ENCODE measurements at regions not wholly inside any gene's neighbourhood (a gene's known extent, or its start where the extent isn't known, plus 50 kb on each side); places are given as distances from the start of the nearest gene placed in this dataset.

DNA sequence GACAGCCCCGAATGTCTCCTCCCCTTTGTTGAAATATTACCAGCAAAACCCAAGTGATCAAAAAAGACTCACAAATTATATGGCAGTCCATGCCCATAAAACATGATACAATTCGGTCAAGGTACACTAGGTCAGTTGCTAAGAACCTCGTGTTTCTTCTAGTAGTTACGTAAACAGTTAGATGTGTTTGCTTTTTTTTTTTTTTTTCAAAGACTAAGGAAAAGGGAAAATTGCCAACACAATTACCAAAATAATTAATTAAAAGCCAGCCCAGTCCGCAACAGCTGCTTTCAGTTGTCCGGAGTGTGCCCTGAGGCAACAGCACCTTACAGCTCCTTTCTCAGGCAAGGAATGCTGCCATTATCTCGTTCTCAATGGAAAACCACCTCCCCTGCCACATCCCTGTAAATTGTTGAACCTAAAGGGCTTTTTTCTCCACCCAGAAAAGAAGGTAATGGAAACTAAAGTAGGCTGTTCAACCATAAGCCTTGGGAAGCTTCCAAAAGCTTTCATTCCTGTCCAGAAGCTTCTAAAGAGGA, 129.2 kb upstream of the TSC22D2 start:
- no peaks in the 10 kb centered on the region for H3K27me3 ChIP-seq (replicated peaks in 1 of 2; ENCODE audit: control insufficient read depth in 2 of 2, insufficient read depth in 2 of 2, low read length in 1 of 2)
- intact Hi-C loops (cut with micrococcal nuclease; ENCODE audit: unreplicated experiment): no loop called here
- WGBS (ENCODE audit: insufficient coverage, insufficient replicate concordance, low lambda C conversion rate, missing lambda C conversion rate): 44% methylated on average over 7 of the region's 7 CpGs
- in situ Hi-C loops (cut with MboI): no loop called here
- DNase-seq (ENCODE audit: low read depth, low spot score): no peak
- no peak overlapping the region for H3K4me3 ChIP-seq
- no peak for FAIRE-seq
- H3K36me3 ChIP-seq (ENCODE audit: control insufficient read depth in 2 of 2, insufficient read depth in 2 of 2, low read length in 1 of 2): no peaks in the 10 kb centered on the region
- RAD21 ChIA-PET (ENCODE audit: unreplicated experiment): no interaction called here
- no peaks in the 10 kb centered on the region for H4K20me1 ChIP-seq (ENCODE audit: control insufficient read depth, insufficient read depth)
- H3K27ac ChIP-seq (ENCODE audit: control insufficient read depth, insufficient read depth): no peak overlapping the region
- H2AFZ ChIP-seq (ENCODE audit: control insufficient read depth, low read depth, low read length): no peak overlapping the region
- no peaks in the 10 kb centered on the region for H3K4me1 ChIP-seq (ENCODE audit: control insufficient read depth, insufficient read depth, low read length)
- CTCF ChIA-PET: interaction anchor here (1.4 to 1.5 kb wide), 2 partner anchors 10 to 217 kb away, joined by 3 to 4 read pairs; no protein-coding TSS in a partner anchor
- H3K9ac ChIP-seq (ENCODE audit: control insufficient read depth, insufficient read depth, low read length): no peak overlapping the region
- no peaks in the 10 kb centered on the region for H3K79me2 ChIP-seq (ENCODE audit: control insufficient read depth, insufficient read depth, low read length)
- no peak overlapping the region for H3K4me2 ChIP-seq (ENCODE audit: control insufficient read depth, insufficient read depth)
- SMC1A ChIA-PET (ENCODE audit: uncharacterized antibody, unreplicated experiment): no interaction called here
- POLR2A ChIA-PET: no interaction called here
- no peaks in the 10 kb centered on the region; the same call in 2 of the 3 replicates for H3K9me3 ChIP-seq (replicated peaks; ENCODE audit: control insufficient read depth, insufficient read depth, low read length)
- no peak for ATAC-seq
- BruUV-seq (replicated peaks): no TSS peak
- TF ChIP-seq JUNB (IDR thresholded peaks at IDR 0.05) (no peak), TAF1 (IDR thresholded peaks at IDR 0.05; ENCODE audit: borderline replicate concordance, low read depth, low read length) (no peak), RAD51 (IDR thresholded peaks at IDR 0.05) (no peak), HDGF (IDR thresholded peaks at IDR 0.05) (no peak), CREM (IDR thresholded peaks at IDR 0.05; ENCODE audit: low read depth) (no peak)
- TF ChIP-seq, protein P1, sequence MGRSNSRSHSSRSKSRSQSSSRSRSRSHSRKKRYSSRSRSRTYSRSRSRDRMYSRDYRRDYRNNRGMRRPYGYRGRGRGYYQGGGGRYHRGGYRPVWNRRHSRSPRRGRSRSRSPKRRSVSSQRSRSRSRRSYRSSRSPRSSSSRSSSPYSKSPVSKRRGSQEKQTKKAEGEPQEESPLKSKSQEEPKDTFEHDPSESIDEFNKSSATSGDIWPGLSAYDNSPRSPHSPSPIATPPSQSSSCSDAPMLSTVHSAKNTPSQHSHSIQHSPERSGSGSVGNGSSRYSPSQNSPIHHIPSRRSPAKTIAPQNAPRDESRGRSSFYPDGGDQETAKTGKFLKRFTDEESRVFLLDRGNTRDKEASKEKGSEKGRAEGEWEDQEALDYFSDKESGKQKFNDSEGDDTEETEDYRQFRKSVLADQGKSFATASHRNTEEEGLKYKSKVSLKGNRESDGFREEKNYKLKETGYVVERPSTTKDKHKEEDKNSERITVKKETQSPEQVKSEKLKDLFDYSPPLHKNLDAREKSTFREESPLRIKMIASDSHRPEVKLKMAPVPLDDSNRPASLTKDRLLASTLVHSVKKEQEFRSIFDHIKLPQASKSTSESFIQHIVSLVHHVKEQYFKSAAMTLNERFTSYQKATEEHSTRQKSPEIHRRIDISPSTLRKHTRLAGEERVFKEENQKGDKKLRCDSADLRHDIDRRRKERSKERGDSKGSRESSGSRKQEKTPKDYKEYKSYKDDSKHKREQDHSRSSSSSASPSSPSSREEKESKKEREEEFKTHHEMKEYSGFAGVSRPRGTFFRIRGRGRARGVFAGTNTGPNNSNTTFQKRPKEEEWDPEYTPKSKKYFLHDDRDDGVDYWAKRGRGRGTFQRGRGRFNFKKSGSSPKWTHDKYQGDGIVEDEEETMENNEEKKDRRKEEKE (IDR thresholded peaks at IDR 0.05): no peak
